ENCODE measurements at regions not wholly inside any gene's neighbourhood (a gene's known extent, or its start where the extent isn't known, plus 50 kb on each side); places are given as distances from the start of the nearest gene placed in this dataset.

DNA sequence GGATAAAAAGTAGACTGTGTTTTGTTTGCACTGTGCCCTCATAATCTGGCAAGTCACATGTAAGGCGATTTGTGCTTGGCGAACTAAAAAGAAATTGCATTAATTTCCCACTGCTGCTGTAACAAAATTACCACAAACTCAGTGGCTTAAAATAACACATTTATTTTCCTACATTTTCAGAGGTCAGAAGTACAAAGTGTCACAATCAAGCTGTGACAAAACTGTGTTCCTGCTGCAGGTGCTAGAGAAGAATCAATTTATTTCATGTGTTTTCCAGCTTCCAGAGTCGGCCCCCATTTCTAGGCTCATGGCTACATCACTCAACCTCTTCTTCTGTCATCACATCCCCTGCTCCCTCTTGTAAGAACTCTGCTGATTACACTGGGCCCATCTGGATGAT lies 158.6 kb upstream of the UFM1 start:
- TF ChIP-seq POLR2A (IDR thresholded peaks at IDR 0.05; ENCODE audit: low read depth, low read length): no peak
- DNase-seq (ENCODE audit: insufficient read length, low spot score) (no peak), FAIRE-seq (no peak)

- FAIRE-seq (no peak), DNase-seq (ENCODE audit: insufficient read length, low spot score) (no peak)
- TF ChIP-seq POLR2A (IDR thresholded peaks at IDR 0.05; ENCODE audit: low read depth, low read length): no peak
These were observed 169.0 kb upstream of the UFM1 start for GRCh38 chr13:38180670-38181069.

DNA sequence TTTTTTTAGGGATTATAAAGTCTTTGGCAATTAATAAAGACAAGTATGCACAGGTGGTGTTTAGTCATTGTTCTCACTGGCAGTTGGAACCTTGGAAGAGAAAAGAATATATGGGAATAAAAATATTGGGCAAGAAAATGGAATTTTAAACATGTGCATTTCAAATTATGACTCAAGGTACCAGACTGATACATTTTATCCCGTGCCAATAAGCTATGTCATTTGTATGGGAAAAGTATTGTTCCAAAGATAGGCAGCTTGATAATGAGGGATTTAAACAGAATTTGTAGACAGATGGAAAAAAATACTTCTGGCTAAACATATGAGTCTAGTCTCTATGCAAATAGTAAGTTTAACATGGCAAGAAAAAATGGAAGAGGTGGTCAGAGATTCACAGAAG lies 169.5 kb upstream of the UFM1 start:
- TF ChIP-seq POLR2A (IDR thresholded peaks at IDR 0.05; ENCODE audit: low read depth, low read length): no peak
- no peak for DNase-seq (ENCODE audit: insufficient read length, low spot score)
- no peak for FAIRE-seq

DNA sequence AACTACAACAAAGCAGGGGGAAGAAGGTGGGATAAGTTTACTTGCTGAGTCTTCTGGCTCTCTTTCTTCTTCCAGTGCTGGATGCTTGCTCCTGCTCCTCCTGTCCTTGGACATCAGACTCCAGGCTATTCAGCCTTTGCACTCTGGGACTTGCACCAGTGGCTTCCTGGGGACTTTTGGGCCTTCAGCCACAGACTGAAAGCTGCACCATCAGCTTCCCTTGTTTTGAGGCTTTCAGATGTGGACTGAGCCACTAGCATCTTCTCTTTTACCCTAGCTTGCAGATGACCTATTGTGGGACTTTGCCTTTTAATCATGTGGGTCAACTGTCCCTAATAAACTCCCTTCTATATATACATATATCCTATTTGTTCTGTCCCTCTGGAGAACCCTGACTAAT lies 173.0 kb upstream of the UFM1 start:
- DNase-seq (ENCODE audit: insufficient read length, low spot score) (no peak), FAIRE-seq (no peak)
- no peak for TF ChIP-seq POLR2A (IDR thresholded peaks at IDR 0.05; ENCODE audit: low read depth, low read length)

DNA sequence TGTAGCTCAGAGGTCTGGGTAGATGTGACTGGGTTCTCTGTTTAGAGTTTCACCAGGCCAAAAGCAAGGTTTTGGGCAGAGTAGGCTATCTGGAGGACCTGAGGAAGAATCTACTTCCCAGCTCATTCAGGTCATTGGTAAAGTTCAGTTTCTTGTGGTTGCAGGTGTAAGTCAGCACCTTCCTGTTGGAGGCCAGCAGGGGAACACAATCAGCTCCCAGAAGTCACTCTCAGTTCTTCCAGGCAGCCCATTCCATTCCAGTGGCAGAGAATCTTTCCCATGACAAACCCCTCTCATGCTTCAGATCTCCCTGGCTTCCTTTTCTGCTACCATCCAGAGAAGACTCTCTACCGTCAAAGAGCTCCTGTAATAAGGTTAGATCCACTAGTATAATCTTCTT lies 176.2 kb upstream of the UFM1 start:
- FAIRE-seq (no peak), DNase-seq (ENCODE audit: insufficient read length, low spot score) (no peak)
- TF ChIP-seq POLR2A (IDR thresholded peaks at IDR 0.05; ENCODE audit: low read depth, low read length): no peak

GRCh38 chr13:38167164-38167822 lies 182.4 kb upstream of the UFM1 start:
- DNase-seq (ENCODE audit: insufficient read length, low spot score): no peak
- no peak for FAIRE-seq

DNA sequence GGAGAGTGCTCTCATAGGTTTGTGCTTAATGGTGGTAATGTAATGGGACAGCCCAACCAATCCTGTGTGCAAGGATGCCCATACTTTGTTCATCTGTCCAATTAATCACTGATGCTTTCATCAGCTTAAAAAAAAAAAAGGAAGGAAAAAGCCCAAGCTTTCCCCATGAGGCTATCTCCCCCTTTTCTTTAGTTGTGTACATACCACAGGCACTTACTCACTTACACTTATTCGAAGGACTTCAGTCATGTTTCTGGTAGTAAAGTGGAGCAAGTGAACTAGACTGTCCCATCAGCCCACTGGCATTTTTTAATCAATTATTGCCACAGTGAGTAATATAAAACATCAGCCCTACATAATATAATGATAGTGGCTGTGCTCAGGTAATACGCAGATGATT lies 183.5 kb upstream of the UFM1 start:
- no peak for DNase-seq (ENCODE audit: insufficient read length, low spot score)
- TF ChIP-seq POLR2A (IDR thresholded peaks at IDR 0.05; ENCODE audit: low read depth, low read length): no peak
- no peak for FAIRE-seq

More at GRCh38 chr13:38167164-38167822, 182.4 kb upstream of the UFM1 start:
- no peak for TF ChIP-seq POLR2A (IDR thresholded peaks at IDR 0.05; ENCODE audit: low read depth, low read length)

DNA sequence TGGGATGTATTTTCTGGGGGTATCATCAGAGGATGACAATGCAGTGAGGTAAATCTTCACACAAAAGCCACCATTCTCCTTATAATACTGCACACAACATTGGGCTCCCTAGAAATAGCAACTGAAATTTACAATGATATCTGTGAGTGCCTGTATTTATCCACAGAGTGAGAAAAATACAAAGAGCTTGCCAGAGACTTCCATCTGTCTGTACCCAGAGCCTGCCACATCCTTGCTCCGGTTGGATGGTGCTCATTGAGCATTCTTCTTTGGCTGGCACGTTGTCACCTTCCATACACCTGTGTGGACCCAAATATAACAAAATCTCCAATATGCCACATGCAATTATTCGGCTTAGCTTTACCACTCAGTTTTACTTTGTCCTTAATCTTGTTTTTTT lies 189.5 kb upstream of the UFM1 start:
- DNase-seq (ENCODE audit: insufficient read length, low spot score) (no peak), FAIRE-seq (no peak)
- no peak for TF ChIP-seq POLR2A (IDR thresholded peaks at IDR 0.05; ENCODE audit: low read depth, low read length)

DNA sequence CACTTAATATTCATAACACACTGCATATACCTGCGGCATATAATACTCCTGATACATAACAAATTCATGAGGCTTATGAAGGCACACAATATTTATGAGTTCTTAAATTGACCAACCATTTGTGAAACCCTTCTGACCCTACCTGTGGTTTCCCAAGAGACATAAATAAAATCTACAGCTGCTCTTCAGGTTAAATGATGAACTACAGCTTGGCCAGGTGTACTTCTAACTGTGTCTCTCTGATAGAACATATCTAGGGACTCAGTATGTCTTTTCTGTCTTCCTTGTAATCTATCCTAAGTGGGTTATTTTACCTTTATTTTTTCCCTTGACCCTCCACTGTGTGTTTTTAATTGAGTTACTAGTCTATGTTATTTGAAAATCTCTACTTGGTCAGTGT lies 189.9 kb upstream of the UFM1 start:
- DNase-seq (ENCODE audit: insufficient read length, low spot score) (no peak), FAIRE-seq (no peak)
- no peak for TF ChIP-seq POLR2A (IDR thresholded peaks at IDR 0.05; ENCODE audit: low read depth, low read length)

DNA sequence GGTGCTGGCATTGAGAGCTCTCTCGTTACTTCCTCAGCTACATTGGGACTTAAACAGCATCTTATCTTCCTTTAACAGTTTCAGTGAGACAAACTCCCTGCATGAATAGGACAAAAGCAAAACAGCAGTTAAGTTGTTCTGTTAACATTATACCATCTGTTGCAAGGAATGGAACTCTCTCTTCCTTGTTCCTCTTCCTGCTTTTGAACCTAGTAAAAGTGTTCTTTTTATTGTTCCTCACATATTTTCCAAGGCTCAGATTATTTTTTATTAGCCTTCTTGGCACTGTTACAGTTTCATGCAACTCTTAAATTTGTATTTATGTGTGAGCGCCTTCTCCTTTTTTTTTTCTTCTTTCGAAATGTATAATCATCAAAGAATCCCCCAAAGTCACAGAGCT lies 202.6 kb upstream of the UFM1 start:
- DNase-seq (ENCODE audit: insufficient read length, low spot score): no peak
- no peak for FAIRE-seq
- TF ChIP-seq POLR2A (IDR thresholded peaks at IDR 0.05; ENCODE audit: low read depth, low read length): no peak

GRCh38 chr13:38141792-38142191 lies 207.9 kb upstream of the UFM1 start:
- TF ChIP-seq POLR2A (IDR thresholded peaks at IDR 0.05; ENCODE audit: low read depth, low read length): no peak
- FAIRE-seq (no peak), DNase-seq (ENCODE audit: insufficient read length, low spot score) (no peak)

GRCh38 chr13:38135592-38135991 lies 214.1 kb upstream of the UFM1 start:
- no peak for TF ChIP-seq POLR2A (IDR thresholded peaks at IDR 0.05; ENCODE audit: low read depth, low read length)
- DNase-seq (ENCODE audit: insufficient read length, low spot score) (no peak), FAIRE-seq (no peak)

GRCh38 chr13:38121267-38121666 lies 228.4 kb upstream of the UFM1 start:
- TF ChIP-seq POLR2A (IDR thresholded peaks at IDR 0.05; ENCODE audit: low read depth, low read length): no peak
- DNase-seq (ENCODE audit: insufficient read length, low spot score) (no peak), FAIRE-seq (no peak)

GRCh38 chr13:38103851-38104250 lies 234.3 kb upstream of the TRPC4 start:
- DNase-seq (ENCODE audit: insufficient read length, low spot score) (no peak), FAIRE-seq (no peak)
- no peak for TF ChIP-seq POLR2A (IDR thresholded peaks at IDR 0.05; ENCODE audit: low read depth, low read length)

GRCh38 chr13:38099751-38100150 lies 230.2 kb upstream of the TRPC4 start:
- no peak for FAIRE-seq
- no peak for TF ChIP-seq POLR2A (IDR thresholded peaks at IDR 0.05; ENCODE audit: low read depth, low read length)
- DNase-seq (ENCODE audit: insufficient read length, low spot score): no peak

DNA sequence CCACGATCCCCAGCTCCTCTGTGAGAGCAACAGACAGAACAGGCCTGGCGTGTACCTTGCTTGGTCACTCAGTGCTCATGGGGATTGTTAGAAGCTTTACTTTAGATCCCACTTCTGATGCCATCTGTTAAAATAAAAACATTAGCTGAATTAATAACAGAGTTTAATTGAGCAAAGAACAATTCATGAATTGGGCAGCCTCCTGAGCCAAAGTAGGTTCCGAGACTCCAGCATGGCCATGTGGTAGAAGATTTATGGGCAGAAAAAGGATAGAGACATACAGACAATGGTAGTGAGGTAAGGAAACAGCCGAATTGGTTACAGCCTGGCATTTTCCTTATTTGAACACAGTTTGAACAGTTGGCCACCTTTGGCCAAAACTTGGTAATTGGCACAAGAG lies 223.9 kb upstream of the TRPC4 start:
- no peak for FAIRE-seq
- TF ChIP-seq POLR2A (IDR thresholded peaks at IDR 0.05; ENCODE audit: low read depth, low read length): no peak
- DNase-seq (ENCODE audit: insufficient read length, low spot score): no peak

All from H54 (cell line).